Lower leg skin (tissue), 3 donors: ENCODE measurements at regions not wholly inside any gene's neighbourhood (a gene's known extent, or its start where the extent isn't known, plus 50 kb on each side); places are given as distances from the start of the nearest gene placed in this dataset.

ENCODE experiments used
- POLR2A ChIP-seq, 2 donors: fragments of 450-650 bp; IDR thresholded peaks; one replicate each; pipeline ENCODE4 v1.6.1; 2016 to 2017; ENCODE audit warnings: antibody characterized with exemption in 2 of 2, mild to moderate bottlenecking in 1 of 2, moderate library complexity in 1 of 2
- TF ChIP-seq, protein P1 (sequence below), 3 donors: fragments of 450-650 bp; IDR thresholded peaks; one replicate each; pipeline ENCODE4 v1.5.1; 2016; ENCODE audit warnings: antibody characterized with exemption in 3 of 3, mild to moderate bottlenecking in 3 of 3, moderate library complexity in 2 of 3

DNA sequence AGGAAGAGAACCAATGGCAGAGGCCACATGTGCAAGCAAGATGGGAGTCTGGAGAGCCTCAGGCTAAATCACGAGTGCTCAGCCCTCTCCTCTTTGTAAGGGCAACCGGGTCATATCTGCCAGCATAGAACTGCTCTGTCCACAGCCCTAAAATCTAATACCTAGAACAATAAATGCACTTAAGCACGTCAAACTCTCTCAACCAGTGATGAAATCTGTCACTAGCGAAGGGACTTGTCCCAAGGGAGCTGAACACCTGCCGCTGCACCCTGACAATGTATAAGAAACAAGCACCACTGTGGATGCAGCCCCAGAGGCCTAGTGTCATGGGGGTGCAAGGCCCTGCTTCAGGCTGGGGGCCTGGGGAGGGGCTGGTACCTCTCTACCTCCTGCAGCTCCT is 82.5 kb downstream of the PRL start:
- TF ChIP-seq, protein P1, sequence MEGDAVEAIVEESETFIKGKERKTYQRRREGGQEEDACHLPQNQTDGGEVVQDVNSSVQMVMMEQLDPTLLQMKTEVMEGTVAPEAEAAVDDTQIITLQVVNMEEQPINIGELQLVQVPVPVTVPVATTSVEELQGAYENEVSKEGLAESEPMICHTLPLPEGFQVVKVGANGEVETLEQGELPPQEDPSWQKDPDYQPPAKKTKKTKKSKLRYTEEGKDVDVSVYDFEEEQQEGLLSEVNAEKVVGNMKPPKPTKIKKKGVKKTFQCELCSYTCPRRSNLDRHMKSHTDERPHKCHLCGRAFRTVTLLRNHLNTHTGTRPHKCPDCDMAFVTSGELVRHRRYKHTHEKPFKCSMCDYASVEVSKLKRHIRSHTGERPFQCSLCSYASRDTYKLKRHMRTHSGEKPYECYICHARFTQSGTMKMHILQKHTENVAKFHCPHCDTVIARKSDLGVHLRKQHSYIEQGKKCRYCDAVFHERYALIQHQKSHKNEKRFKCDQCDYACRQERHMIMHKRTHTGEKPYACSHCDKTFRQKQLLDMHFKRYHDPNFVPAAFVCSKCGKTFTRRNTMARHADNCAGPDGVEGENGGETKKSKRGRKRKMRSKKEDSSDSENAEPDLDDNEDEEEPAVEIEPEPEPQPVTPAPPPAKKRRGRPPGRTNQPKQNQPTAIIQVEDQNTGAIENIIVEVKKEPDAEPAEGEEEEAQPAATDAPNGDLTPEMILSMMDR (IDR thresholded peaks at IDR 0.05) = no peak
- no peak for TF ChIP-seq POLR2A (IDR thresholded peaks at IDR 0.05)
